Uterus (tissue), 3 donors: ENCODE measurements at regions not wholly inside any gene's neighbourhood (a gene's known extent, or its start where the extent isn't known, plus 50 kb on each side); places are given as distances from the start of the nearest gene placed in this dataset.

Experiments used
- DNase-seq, 2 donors: peaks; one replicate each; pipeline ENCODE4 v3.0.0-alpha.2; 2019 to 2020
- H3K27ac ChIP-seq, 2 donors: fragments of 200-600 bp; sonication (generic); 1 replicate in 1 of 2; 2 replicates in 1 of 2; pipeline ENCODE4 v1.5.1; 2016 to 2018
- H3K27me3 ChIP-seq, 2 donors: fragments of 200-600 bp; sonication (generic); one replicate each; pipeline ENCODE4 v1.5.1; 2018 to 2019; ENCODE audit warnings: control low read depth in 1 of 2
- H3K36me3 ChIP-seq, 2 donors: fragments of 200-600 bp; sonication (generic); one replicate each; pipeline ENCODE4 v1.5.1; 2019; ENCODE audit warnings: control low read depth in 1 of 2
- H3K4me1 ChIP-seq, 2 donors: fragments of 200-600 bp; sonication (generic); one replicate each; pipeline ENCODE4 v1.5.1; 2018 to 2019; ENCODE audit warnings: control low read depth in 1 of 2
- H3K4me3 ChIP-seq, 2 donors: fragments of 200-600 bp; sonication (generic); 1 replicate in 1 of 2; 2 replicates in 1 of 2; pipeline ENCODE4 v1.5.1; 2018 to 2019; ENCODE audit warnings: mild to moderate bottlenecking in 1 of 2
- H3K9me3 ChIP-seq, 2 donors: fragments of 200-600 bp; sonication (generic); one replicate each; pipeline ENCODE4 v1.5.1; 2019; ENCODE audit warnings: control low read depth in 1 of 2
- POLR2A ChIP-seq, 2 donors: fragments of 450-650 bp; IDR thresholded peaks; one replicate each; pipeline ENCODE4 v1.6.1; 2016; ENCODE audit warnings: antibody characterized with exemption in 2 of 2, mild to moderate bottlenecking in 1 of 2, moderate library complexity in 1 of 2
- intact Hi-C: fragments of 100-400 bp; cut with DNase I; formaldehyde crosslinking; loops from one replicate; pipeline ENCODE4 v1.15.1; 2023; ENCODE audit warnings: low total_unique reads
- TF ChIP-seq, protein P1 (sequence below), 4 experiments: fragments of 200-600 bp in 2 of 4; fragments of 450-650 bp in 2 of 4; sonication (generic) in 2 of 4; IDR thresholded peaks; one replicate each; pipeline ENCODE4 v1.5.1; 2016 to 2019; ENCODE audit warnings: antibody characterized with exemption in 4 of 4, mild to moderate bottlenecking in 2 of 4, moderate library complexity in 1 of 4
- donor health status: DM: yes; HTN: yes; CAD: no.

DNA sequence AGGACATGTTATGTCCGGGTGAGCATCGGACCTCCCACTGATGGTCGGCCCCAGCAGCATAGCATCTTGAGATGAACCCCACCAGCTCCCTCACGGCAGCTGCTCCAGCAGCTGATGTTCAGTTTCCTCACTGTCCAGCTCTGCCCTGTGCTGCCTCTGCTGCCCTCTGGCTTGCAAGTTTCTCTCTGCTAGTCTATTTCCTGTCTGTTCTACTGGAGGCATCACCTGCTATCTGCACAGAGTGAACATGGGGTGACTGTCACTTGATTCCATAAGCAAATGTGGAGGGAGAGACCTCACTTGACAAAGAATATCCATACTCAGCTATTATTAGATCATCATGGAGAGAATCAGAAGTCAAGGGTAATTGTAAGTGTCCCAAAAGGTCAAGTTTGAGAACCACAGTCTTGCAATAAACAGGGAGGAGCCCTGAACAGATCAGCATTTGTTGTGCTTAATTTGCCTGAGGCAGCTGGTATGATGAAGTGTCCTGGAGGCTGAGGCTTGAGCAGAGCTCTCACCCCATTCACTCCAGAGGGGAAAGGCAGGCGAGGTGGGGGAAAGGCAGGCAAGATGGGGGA, 702.8 kb downstream of the SEMA5A start:
- Histone ChIP-seq H3K4me1 (no peaks in the 10 kb centered on the region), H3K27ac (no peak overlapping the region)

DNA sequence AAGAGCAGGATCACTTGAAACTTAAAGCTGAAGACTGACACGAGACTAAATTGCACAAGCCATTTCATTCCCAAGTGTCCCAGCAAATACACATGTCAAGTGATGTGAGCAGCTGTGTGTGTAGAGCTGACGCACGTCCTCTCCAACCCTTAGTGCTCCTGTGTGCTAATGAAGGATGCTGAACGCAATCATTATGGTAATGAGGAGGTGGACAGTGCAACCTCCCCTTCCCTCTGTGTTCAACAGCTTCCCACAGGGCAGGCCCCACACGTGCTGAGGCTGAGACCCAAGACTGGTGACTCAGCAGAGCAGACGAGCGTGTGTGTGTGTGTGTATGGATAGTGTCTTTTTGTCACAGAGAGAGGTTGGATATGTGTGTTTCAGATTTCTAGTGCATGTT, 702.1 kb downstream of the SEMA5A start:
- Histone ChIP-seq H3K27me3 (no peaks in the 10 kb centered on the region), H3K4me3 (no peak overlapping the region), H3K36me3 (no peaks in the 10 kb centered on the region), H3K27ac (no peak overlapping the region), H3K4me1 (no peaks in the 10 kb centered on the region), H3K9me3 (no peaks in the 10 kb centered on the region)
- no peak for TF ChIP-seq POLR2A (IDR thresholded peaks at IDR 0.05)
- TF ChIP-seq, protein P1, sequence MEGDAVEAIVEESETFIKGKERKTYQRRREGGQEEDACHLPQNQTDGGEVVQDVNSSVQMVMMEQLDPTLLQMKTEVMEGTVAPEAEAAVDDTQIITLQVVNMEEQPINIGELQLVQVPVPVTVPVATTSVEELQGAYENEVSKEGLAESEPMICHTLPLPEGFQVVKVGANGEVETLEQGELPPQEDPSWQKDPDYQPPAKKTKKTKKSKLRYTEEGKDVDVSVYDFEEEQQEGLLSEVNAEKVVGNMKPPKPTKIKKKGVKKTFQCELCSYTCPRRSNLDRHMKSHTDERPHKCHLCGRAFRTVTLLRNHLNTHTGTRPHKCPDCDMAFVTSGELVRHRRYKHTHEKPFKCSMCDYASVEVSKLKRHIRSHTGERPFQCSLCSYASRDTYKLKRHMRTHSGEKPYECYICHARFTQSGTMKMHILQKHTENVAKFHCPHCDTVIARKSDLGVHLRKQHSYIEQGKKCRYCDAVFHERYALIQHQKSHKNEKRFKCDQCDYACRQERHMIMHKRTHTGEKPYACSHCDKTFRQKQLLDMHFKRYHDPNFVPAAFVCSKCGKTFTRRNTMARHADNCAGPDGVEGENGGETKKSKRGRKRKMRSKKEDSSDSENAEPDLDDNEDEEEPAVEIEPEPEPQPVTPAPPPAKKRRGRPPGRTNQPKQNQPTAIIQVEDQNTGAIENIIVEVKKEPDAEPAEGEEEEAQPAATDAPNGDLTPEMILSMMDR (IDR thresholded peaks at IDR 0.05) = no peak
- intact Hi-C loops = no loop called here
- no peak for DNase-seq

More for the DNA sequence above, 702.8 kb downstream of the SEMA5A start:
- DNase-seq = no peak
- Histone ChIP-seq H3K4me3 (no peak overlapping the region), H3K36me3 (no peaks in the 10 kb centered on the region), H3K27me3 (no peaks in the 10 kb centered on the region), H3K9me3 (no peaks in the 10 kb centered on the region)
- intact Hi-C loops = no loop called here
- no peak for TF ChIP-seq POLR2A (IDR thresholded peaks at IDR 0.05)
- TF ChIP-seq, protein P1 (IDR thresholded peaks at IDR 0.05) = no peak

DNA sequence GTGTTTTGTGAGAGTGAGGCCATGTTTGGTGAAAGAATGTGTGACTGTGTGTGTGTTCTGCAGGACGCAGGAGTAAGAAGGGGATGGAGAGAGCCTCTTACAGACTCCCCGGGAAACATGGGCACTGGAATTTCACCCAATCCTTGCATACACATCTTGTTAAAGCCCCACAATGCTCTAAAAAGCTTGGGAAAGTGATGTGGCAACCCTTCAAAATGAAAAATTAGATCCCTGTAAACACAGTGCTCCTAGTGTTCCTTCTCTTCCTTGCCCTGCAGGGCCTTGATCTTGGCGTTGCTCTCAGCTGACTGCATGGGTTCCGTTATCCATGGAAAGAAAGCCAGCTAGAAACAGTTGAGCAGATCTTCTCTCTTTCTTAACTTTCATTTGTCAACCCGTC, 701.7 kb downstream of the SEMA5A start:
- no peak overlapping the region for H3K27ac ChIP-seq

DNA sequence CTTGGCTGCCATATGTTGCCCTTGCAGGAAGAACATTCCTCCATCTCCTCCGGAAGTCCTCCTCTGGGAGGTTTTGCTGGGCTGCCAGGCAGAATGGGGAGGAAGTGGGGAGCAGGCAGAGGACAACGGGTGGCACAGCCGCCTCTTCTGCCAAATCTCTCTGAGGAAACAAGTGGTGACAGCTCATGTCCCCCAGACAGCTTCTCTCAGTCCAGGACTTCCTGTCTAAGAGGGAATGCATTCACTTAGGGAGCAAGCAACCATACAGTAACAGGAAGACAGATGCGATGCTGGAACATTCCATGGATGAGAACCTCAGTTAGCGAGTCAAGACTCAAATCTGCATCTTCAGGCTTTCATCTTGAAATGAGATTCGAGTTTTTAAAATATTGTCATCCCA, 701.0 kb downstream of the SEMA5A start:
- H3K4me3 ChIP-seq = no peak overlapping the region
- no peak for DNase-seq
- H3K27ac ChIP-seq = no peak overlapping the region
- no peak for TF ChIP-seq POLR2A (IDR thresholded peaks at IDR 0.05)
- TF ChIP-seq, protein P1 (IDR thresholded peaks at IDR 0.05) = no peak
- no peaks in the 10 kb centered on the region for H3K4me1 ChIP-seq
- H3K9me3 ChIP-seq = no peaks in the 10 kb centered on the region
- no peaks in the 10 kb centered on the region for H3K36me3 ChIP-seq
- no peaks in the 10 kb centered on the region for H3K27me3 ChIP-seq
- intact Hi-C loops = no loop called here

More for the DNA sequence above, 701.7 kb downstream of the SEMA5A start:
- intact Hi-C loops = no loop called here
- Histone ChIP-seq H3K36me3 (no peaks in the 10 kb centered on the region), H3K4me3 (no peak overlapping the region), H3K9me3 (no peaks in the 10 kb centered on the region), H3K27me3 (no peaks in the 10 kb centered on the region), H3K4me1 (no peaks in the 10 kb centered on the region)
- DNase-seq = no peak
- TF ChIP-seq, protein P1 (IDR thresholded peaks at IDR 0.05) = no peak
- no peak for TF ChIP-seq POLR2A (IDR thresholded peaks at IDR 0.05)

DNA sequence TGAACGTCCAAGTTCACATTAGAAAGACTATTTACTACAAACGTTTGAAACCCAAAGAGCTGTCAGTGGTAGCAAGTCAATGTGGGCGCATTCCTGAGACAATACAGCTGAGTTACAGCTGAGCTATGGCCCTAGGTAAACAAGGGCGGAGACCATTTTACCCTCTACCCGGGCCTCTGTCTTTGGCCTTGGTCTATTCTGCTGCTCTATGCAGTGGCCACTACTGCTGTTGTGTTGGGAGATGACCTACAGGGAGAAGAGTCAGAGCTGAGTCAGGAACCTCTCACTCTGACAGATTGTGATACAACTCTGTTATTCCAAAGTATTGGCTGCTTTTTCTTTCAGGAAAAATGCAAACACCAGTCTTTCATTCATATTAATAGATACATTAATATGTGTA, 700.6 kb downstream of the SEMA5A start:
- Histone ChIP-seq H3K4me3 (no peak overlapping the region), H3K36me3 (no peaks in the 10 kb centered on the region), H3K27me3 (no peaks in the 10 kb centered on the region), H3K4me1 (no peaks in the 10 kb centered on the region), H3K9me3 (no peaks in the 10 kb centered on the region), H3K27ac (no peak overlapping the region)
- intact Hi-C loops = no loop called here
- no peak for DNase-seq
- TF ChIP-seq, protein P1 (IDR thresholded peaks at IDR 0.05) = no peak
- TF ChIP-seq POLR2A (IDR thresholded peaks at IDR 0.05) = no peak
